GM21723 (cell line): ENCODE measurements at regions not wholly inside any gene's neighbourhood (a gene's known extent, or its start where the extent isn't known, plus 50 kb on each side); places are given as distances from the start of the nearest gene placed in this dataset.
"Not testable (repeated sequence)": the region's sequence is repeated elsewhere in the genome, so short reads cannot be mapped to it uniquely, and the experiment has no call there.

Source experiments
- ATAC-seq: cut with Tn5 transposase; IDR thresholded peaks from one replicate; pipeline ENCODE4 v1.9.1; 2021; ENCODE audit warnings: mild to moderate bottlenecking, moderate library complexity; ENCODE audit not compliant: unreplicated experiment

GRCh38 chr18:21928925-21929324, 188.3 kb downstream of the MIB1 start:
- ATAC-seq = no peak

- ATAC-seq = no peak
These were observed 189.6 kb downstream of the MIB1 start for GRCh38 chr18:21930177-21930576.

GRCh38 chr18:21933931-21934765, 193.6 kb downstream of the MIB1 start:
- no peak for ATAC-seq

GRCh38 chr18:21934766-21935015, 194.1 kb downstream of the MIB1 start:
- ATAC-seq = no peak

- no peak for ATAC-seq
These were observed 202.9 kb downstream of the MIB1 start for GRCh38 chr18:21943456-21943855.

- ATAC-seq = no peak
These were observed 208.9 kb downstream of the MIB1 start for GRCh38 chr18:21949326-21950015.

GRCh38 chr18:21955757-21956652, 213.4 kb upstream of the GATA6 start:
- peak; percentile 88 for ATAC-seq

GRCh38 chr18:21958263-21958662, 211.1 kb upstream of the GATA6 start:
- ATAC-seq = no peak

GRCh38 chr18:21958707-21959450, 210.5 kb upstream of the GATA6 start:
- ATAC-seq = no peak

GRCh38 chr18:21960189-21960588, 209.2 kb upstream of the GATA6 start:
- no peak for ATAC-seq

GRCh38 chr18:21963336-21963735, 206.1 kb upstream of the GATA6 start:
- no peak for ATAC-seq

GRCh38 chr18:21968338-21968737, 201.1 kb upstream of the GATA6 start:
- no peak for ATAC-seq

- ATAC-seq = no peak
These were observed 197.1 kb upstream of the GATA6 start for GRCh38 chr18:21972281-21972680.

GRCh38 chr18:21975954-21976353, 193.4 kb upstream of the GATA6 start:
- not testable (repeated sequence) for ATAC-seq

GRCh38 chr18:21978546-21979170, 190.7 kb upstream of the GATA6 start:
- no peak for ATAC-seq

GRCh38 chr18:21979171-21979560, 190.2 kb upstream of the GATA6 start:
- no peak for ATAC-seq

- no peak for ATAC-seq
These were observed 189.6 kb upstream of the GATA6 start for GRCh38 chr18:21979759-21980158.

GRCh38 chr18:21980744-21981143, 188.6 kb upstream of the GATA6 start:
- ATAC-seq = no peak

- ATAC-seq = not testable (repeated sequence)
These were observed 187.9 kb upstream of the GATA6 start for GRCh38 chr18:21981489-21981888.

- no peak for ATAC-seq
These were observed 178.3 kb upstream of the GATA6 start for GRCh38 chr18:21991081-21991534.
